Gastroesophageal sphincter (tissue), 2 donors: ENCODE measurements at regions not wholly inside any gene's neighbourhood (a gene's known extent, or its start where the extent isn't known, plus 50 kb on each side); places are given as distances from the start of the nearest gene placed in this dataset.

Experiments
- POLR2A ChIP-seq, 2 donors: fragments of 450-650 bp; IDR thresholded peaks; one replicate each; pipeline ENCODE4 v1.6.1; 2017; ENCODE audit warnings: antibody characterized with exemption in 2 of 2, mild to moderate bottlenecking in 2 of 2, moderate library complexity in 1 of 2
- POLR2AphosphoS5 ChIP-seq: sonication (generic); formaldehyde crosslinking; IDR thresholded peaks from one replicate; pipeline ENCODE4 v1.6.1; 2017; ENCODE audit warnings: antibody characterized with exemption

DNA sequence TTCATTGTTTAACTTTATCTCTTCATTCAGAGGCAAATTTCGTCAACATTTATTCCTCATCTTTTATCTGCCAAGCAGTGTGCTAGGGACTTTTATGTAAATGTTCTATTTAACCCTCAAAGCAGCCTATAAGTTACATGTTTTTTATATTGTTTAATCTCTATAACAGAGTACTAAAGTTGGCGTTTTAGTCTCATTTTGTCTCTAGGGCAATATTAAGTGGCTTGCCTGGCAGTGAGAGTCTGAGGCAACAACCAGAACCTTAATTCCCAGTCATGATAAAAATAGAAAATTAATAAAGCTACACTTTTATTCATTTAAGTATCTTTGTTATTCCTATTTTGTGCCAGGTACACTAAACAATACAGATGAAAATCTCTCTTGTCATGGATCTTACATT is 994.3 kb upstream of the ADGRL2 start:
- TF ChIP-seq POLR2A (IDR thresholded peaks at IDR 0.05) (no peak), POLR2AphosphoS5 (no peak)
